ENCODE measurements at regions not wholly inside any gene's neighbourhood (a gene's known extent, or its start where the extent isn't known, plus 50 kb on each side); places are given as distances from the start of the nearest gene placed in this dataset.

DNA sequence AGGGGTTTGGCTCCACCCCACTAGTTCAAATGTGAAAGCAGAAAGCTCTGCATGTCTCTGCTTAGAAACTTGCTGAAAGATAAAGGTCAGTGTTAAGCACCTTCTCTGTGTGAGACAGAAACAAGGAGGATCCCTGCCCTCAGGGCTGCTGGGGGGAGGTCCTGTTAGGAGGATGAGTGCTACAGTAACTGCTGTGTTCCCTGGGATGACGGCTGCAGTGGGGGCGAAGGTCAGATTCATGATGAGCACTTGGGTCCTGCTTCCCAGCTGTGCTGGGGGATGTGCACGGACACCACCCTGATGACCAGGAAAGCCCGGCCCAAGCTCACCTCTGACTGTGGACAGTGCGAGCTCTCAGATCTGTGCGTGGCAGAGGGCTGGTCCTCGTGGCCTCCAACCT lies 252.6 kb downstream of the DLL1 start:
- no peak for DNase-seq (ENCODE audit: low read depth)

DNA sequence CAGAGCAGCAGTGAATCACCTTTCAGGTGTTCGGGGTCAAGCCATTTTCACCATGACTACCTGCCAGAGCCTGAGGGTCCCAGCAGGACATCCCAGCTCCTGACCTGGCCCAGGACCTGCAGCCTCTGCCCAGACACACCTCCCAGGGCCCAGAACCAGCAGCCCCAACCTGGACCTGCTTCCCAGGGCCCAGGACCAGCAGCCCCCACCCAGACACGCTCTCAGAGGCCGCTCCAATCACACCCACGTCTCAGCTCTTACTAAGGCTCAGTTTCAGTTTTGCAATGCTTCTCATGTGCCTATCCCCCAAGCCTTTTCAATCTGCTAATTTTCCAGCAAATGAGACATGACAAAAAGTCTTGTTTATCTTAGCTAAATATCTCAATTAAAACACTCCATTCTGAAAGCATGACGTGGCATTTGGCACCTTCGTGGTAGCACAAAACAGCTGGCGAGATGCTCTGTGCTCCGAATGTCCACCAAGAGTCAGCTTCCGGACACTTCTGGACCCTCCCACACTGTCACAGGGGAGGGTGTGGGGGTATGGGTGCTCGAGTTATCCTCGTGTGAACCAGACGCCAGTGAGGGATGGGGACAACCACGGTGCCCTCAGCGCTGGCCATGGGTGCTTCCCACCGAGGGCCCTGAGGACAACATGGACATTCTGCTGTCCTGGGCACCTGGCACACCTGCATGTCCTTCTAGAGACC lies 253.2 kb downstream of the DLL1 start:
- FAIRE-seq, result no peak
- H3K27ac Mint-ChIP-seq (ENCODE audit: unreplicated experiment), result no peak overlapping the region

More for the DNA sequence above, 252.6 kb downstream of the DLL1 start:
- Histone ChIP-seq H3K36me3 (ENCODE audit: insufficient read depth, low read length) (no peaks in the 10 kb centered on the region), H3K27ac (ENCODE audit: low read depth, low read length) (no peak overlapping the region), H3K4me3 (ENCODE audit: insufficient read depth, low read depth, low read length) (no peak overlapping the region), H3K27me3 (ENCODE audit: insufficient read depth, low read length) (no peaks in the 10 kb centered on the region), H3K9ac (ENCODE audit: low read length) (no peak overlapping the region), H4K20me1 (ENCODE audit: insufficient read depth, low read length) (no peaks in the 10 kb centered on the region), H3K4me2 (ENCODE audit: low read length) (no peak overlapping the region), H2AFZ (ENCODE audit: low read depth, low read length) (no peak overlapping the region), H3K9me3 (ENCODE audit: insufficient read depth, low read depth, low read length) (peaks cover 8% of the 10 kb centered on the region), H3K4me1 (ENCODE audit: insufficient read depth, low read length) (no peaks in the 10 kb centered on the region), H3K79me2 (ENCODE audit: insufficient read depth, low read length) (no peaks in the 10 kb centered on the region)
- H3K9me3 Mint-ChIP-seq (ENCODE audit: unreplicated experiment), result peaks cover 15% of the 10 kb centered on the region
- H3K27ac Mint-ChIP-seq (ENCODE audit: unreplicated experiment), result no peak overlapping the region
- no peak for FAIRE-seq
- H3K4me3 Mint-ChIP-seq (ENCODE audit: unreplicated experiment), result no peak overlapping the region
- no peaks in the 10 kb centered on the region for H3K36me3 Mint-ChIP-seq (ENCODE audit: low read depth, unreplicated experiment)
- peaks cover 19% of the 10 kb centered on the region for H3K27me3 Mint-ChIP-seq (ENCODE audit: low read depth, unreplicated experiment)
- TF ChIP-seq, protein P1, sequence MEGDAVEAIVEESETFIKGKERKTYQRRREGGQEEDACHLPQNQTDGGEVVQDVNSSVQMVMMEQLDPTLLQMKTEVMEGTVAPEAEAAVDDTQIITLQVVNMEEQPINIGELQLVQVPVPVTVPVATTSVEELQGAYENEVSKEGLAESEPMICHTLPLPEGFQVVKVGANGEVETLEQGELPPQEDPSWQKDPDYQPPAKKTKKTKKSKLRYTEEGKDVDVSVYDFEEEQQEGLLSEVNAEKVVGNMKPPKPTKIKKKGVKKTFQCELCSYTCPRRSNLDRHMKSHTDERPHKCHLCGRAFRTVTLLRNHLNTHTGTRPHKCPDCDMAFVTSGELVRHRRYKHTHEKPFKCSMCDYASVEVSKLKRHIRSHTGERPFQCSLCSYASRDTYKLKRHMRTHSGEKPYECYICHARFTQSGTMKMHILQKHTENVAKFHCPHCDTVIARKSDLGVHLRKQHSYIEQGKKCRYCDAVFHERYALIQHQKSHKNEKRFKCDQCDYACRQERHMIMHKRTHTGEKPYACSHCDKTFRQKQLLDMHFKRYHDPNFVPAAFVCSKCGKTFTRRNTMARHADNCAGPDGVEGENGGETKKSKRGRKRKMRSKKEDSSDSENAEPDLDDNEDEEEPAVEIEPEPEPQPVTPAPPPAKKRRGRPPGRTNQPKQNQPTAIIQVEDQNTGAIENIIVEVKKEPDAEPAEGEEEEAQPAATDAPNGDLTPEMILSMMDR (IDR thresholded peaks at IDR 0.05; ENCODE audit: insufficient read depth, low read depth, low read length), result no peak
- no peak for TF ChIP-seq EZH2 (IDR thresholded peaks at IDR 0.05; ENCODE audit: insufficient read depth, low read length)
- H3K4me1 Mint-ChIP-seq (ENCODE audit: low read depth, unreplicated experiment), result no peaks in the 10 kb centered on the region

More for the DNA sequence above, 253.2 kb downstream of the DLL1 start:
- H3K36me3 ChIP-seq (ENCODE audit: insufficient read depth, low read length), result no peaks in the 10 kb centered on the region
- H3K27ac ChIP-seq (ENCODE audit: low read depth, low read length), result no peak overlapping the region
- no peak overlapping the region for H3K4me3 Mint-ChIP-seq (ENCODE audit: unreplicated experiment)
- peaks cover 19% of the 10 kb centered on the region for H3K27me3 Mint-ChIP-seq (ENCODE audit: low read depth, unreplicated experiment)
- no peak overlapping the region for H3K4me2 ChIP-seq (ENCODE audit: low read length)
- H3K9ac ChIP-seq (ENCODE audit: low read length), result no peak overlapping the region
- peaks cover 10% of the 10 kb centered on the region for H3K9me3 ChIP-seq (ENCODE audit: insufficient read depth, low read depth, low read length)
- H2AFZ ChIP-seq (ENCODE audit: low read depth, low read length), result no peak overlapping the region
- no peaks in the 10 kb centered on the region for H3K27me3 ChIP-seq (ENCODE audit: insufficient read depth, low read length)
- H3K4me1 ChIP-seq (ENCODE audit: insufficient read depth, low read length), result no peaks in the 10 kb centered on the region
- TF ChIP-seq EZH2 (IDR thresholded peaks at IDR 0.05; ENCODE audit: insufficient read depth, low read length), result no peak
- TF ChIP-seq, protein P1 (IDR thresholded peaks at IDR 0.05; ENCODE audit: insufficient read depth, low read depth, low read length), result no peak
- DNase-seq (ENCODE audit: low read depth), result no peak
- no peaks in the 10 kb centered on the region for H3K79me2 ChIP-seq (ENCODE audit: insufficient read depth, low read length)
- peaks cover 17% of the 10 kb centered on the region for H3K9me3 Mint-ChIP-seq (ENCODE audit: unreplicated experiment)
- H4K20me1 ChIP-seq (ENCODE audit: insufficient read depth, low read length), result no peaks in the 10 kb centered on the region
- H3K4me1 Mint-ChIP-seq (ENCODE audit: low read depth, unreplicated experiment), result no peaks in the 10 kb centered on the region
- H3K36me3 Mint-ChIP-seq (ENCODE audit: low read depth, unreplicated experiment), result no peaks in the 10 kb centered on the region
- H3K4me3 ChIP-seq (ENCODE audit: insufficient read depth, low read depth, low read length), result no peak overlapping the region

Data from astrocyte (in vitro differentiated cells and primary cell).